ENCODE measurements at regions not wholly inside any gene's neighbourhood (a gene's known extent, or its start where the extent isn't known, plus 50 kb on each side); places are given as distances from the start of the nearest gene placed in this dataset.

- TF ChIP-seq, protein P1, sequence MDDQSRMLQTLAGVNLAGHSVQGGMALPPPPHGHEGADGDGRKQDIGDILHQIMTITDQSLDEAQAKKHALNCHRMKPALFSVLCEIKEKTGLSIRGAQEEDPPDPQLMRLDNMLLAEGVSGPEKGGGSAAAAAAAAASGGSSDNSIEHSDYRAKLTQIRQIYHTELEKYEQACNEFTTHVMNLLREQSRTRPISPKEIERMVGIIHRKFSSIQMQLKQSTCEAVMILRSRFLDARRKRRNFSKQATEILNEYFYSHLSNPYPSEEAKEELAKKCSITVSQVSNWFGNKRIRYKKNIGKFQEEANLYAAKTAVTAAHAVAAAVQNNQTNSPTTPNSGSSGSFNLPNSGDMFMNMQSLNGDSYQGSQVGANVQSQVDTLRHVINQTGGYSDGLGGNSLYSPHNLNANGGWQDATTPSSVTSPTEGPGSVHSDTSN (IDR thresholded peaks at IDR 0.05; ENCODE audit: insufficient replicate concordance, low read depth, low read length): no peak
- TF ChIP-seq NFYB (IDR thresholded peaks at IDR 0.05; ENCODE audit: insufficient read depth, low read depth, low read length) (no peak), MEF2B (IDR thresholded peaks at IDR 0.05; ENCODE audit: partially characterized antibody, poor library complexity, severe bottlenecking) (no peak), USF2 (IDR thresholded peaks at IDR 0.05; ENCODE audit: borderline replicate concordance, low read depth, low read length) (no peak), IKZF1 (conservative IDR thresholded peaks at IDR 0.05) (no peak), LARP7 (IDR thresholded peaks at IDR 0.05) (no peak), IKZF2 (IDR thresholded peaks at IDR 0.05) (no peak), MYB (IDR thresholded peaks at IDR 0.05; ENCODE audit: borderline replicate concordance, low read depth, low read length) (no peak), BCL3 (IDR thresholded peaks at IDR 0.05; ENCODE audit: borderline replicate concordance, insufficient read depth, low read depth, low read length, poor library complexity, severe bottlenecking) (no peak), RUNX3 (IDR thresholded peaks at IDR 0.05; ENCODE audit: low read length) (no peak), MXI1 (IDR thresholded peaks at IDR 0.05; ENCODE audit: low read depth, low read length) (no peak), HDAC2 (IDR thresholded peaks at IDR 0.05) (no peak)
- TF ChIP-seq, protein P2, sequence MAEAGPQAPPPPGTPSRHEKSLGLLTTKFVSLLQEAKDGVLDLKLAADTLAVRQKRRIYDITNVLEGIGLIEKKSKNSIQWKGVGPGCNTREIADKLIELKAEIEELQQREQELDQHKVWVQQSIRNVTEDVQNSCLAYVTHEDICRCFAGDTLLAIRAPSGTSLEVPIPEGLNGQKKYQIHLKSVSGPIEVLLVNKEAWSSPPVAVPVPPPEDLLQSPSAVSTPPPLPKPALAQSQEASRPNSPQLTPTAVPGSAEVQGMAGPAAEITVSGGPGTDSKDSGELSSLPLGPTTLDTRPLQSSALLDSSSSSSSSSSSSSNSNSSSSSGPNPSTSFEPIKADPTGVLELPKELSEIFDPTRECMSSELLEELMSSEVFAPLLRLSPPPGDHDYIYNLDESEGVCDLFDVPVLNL (IDR thresholded peaks at IDR 0.05; ENCODE audit: low read depth, low read length): no peak
- no peak overlapping the region for H3K4me2 ChIP-seq (ENCODE audit: control insufficient read depth, insufficient read depth)
- H3K27me3 ChIP-seq (replicated peaks in 1 of 2; ENCODE audit: control insufficient read depth in 2 of 2, insufficient read depth in 2 of 2, low read length in 1 of 2): no peaks in the 10 kb centered on the region
- no peak overlapping the region for H3K4me3 ChIP-seq
- BruUV-seq (replicated peaks): no TSS peak
- FAIRE-seq: no peak
- no peaks in the 10 kb centered on the region; a peak in 1 of 4 replicates for H3K36me3 ChIP-seq (ENCODE audit: control insufficient read depth in 2 of 2, insufficient read depth in 2 of 2, low read length in 1 of 2)
- H3K4me1 ChIP-seq (ENCODE audit: control insufficient read depth, insufficient read depth, low read length): no peaks in the 10 kb centered on the region
- ChIA-PET SMC1A (ENCODE audit: uncharacterized antibody, unreplicated experiment) (interaction anchor here (0.6 to 2.1 kb wide), 4 partner anchors 13 to 94 kb away, joined by 3 to 6 read pairs (median 4); no protein-coding TSS in a partner anchor), CTCF (interaction anchor here (1.6 to 1.7 kb wide), 2 partner anchors 10 to 73 kb away, joined by 4 to 5 read pairs; no protein-coding TSS in a partner anchor), RAD21 (ENCODE audit: unreplicated experiment) (interaction anchor here (0.5 to 0.8 kb wide), 2 partner anchors 57 to 235 kb away, joined by 3 read pairs; no protein-coding TSS in a partner anchor), POLR2A (interaction anchor here (1.0 kb wide), 1 partner anchor 9 kb away, joined by 3 read pairs; no protein-coding TSS in a partner anchor)
- no peak overlapping the region for H2AFZ ChIP-seq (ENCODE audit: control insufficient read depth, low read depth, low read length)
- intact Hi-C loops (cut with micrococcal nuclease; ENCODE audit: unreplicated experiment) (loop anchor here (10.0 kb wide), 2 partner anchors 365 to 585 kb away; no protein-coding TSS in a partner anchor), in situ Hi-C loops (cut with MboI) (no loop called here)
- WGBS (ENCODE audit: insufficient coverage, insufficient replicate concordance, low lambda C conversion rate, missing lambda C conversion rate): 34% methylated on average over 5 of the region's 5 CpGs
- H3K79me2 ChIP-seq (ENCODE audit: control insufficient read depth, insufficient read depth, low read length): no peaks in the 10 kb centered on the region
- no peaks in the 10 kb centered on the region for H4K20me1 ChIP-seq (ENCODE audit: control insufficient read depth, insufficient read depth)
- ATAC-seq: no peak
- no peaks in the 10 kb centered on the region; the same call in 2 of the 3 replicates for H3K9me3 ChIP-seq (replicated peaks; ENCODE audit: control insufficient read depth, insufficient read depth, low read length)
- DNase-seq (ENCODE audit: low read depth, low spot score): no peak
- H3K9ac ChIP-seq (ENCODE audit: control insufficient read depth, insufficient read depth, low read length): no peak overlapping the region
- H3K27ac ChIP-seq (ENCODE audit: control insufficient read depth, insufficient read depth): no peak overlapping the region
Measured at GRCh38 chr1:198879711-198880306, 241.0 kb downstream of the PTPRC start.
